ENCODE measurements at regions not wholly inside any gene's neighbourhood (a gene's known extent, or its start where the extent isn't known, plus 50 kb on each side); places are given as distances from the start of the nearest gene placed in this dataset.

GRCh38 chr18:66083078-66083477 lies 332.3 kb downstream of the CDH7 start:
- intact Hi-C loops (cut with micrococcal nuclease; ENCODE audit: unreplicated experiment): no loop called here
- ChIA-PET POLR2A (ENCODE audit: unreplicated experiment) (no interaction called here), CTCF (no interaction called here)
- TF ChIP-seq EZH2 (IDR thresholded peaks at IDR 0.05; ENCODE audit: low read depth): no peak
- TF ChIP-seq, protein P1, sequence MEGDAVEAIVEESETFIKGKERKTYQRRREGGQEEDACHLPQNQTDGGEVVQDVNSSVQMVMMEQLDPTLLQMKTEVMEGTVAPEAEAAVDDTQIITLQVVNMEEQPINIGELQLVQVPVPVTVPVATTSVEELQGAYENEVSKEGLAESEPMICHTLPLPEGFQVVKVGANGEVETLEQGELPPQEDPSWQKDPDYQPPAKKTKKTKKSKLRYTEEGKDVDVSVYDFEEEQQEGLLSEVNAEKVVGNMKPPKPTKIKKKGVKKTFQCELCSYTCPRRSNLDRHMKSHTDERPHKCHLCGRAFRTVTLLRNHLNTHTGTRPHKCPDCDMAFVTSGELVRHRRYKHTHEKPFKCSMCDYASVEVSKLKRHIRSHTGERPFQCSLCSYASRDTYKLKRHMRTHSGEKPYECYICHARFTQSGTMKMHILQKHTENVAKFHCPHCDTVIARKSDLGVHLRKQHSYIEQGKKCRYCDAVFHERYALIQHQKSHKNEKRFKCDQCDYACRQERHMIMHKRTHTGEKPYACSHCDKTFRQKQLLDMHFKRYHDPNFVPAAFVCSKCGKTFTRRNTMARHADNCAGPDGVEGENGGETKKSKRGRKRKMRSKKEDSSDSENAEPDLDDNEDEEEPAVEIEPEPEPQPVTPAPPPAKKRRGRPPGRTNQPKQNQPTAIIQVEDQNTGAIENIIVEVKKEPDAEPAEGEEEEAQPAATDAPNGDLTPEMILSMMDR (conservative IDR thresholded peaks at IDR 0.05): no peak
- Histone ChIP-seq H3K79me2 (ENCODE audit: low read depth) (no peaks in the 10 kb centered on the region), H3K27me3 (ENCODE audit: insufficient read depth, low read depth) (no peaks in the 10 kb centered on the region), H3F3A (ENCODE audit: insufficient read depth, low read depth) (no peaks in the 10 kb centered on the region), H3K4me1 (replicated peaks; ENCODE audit: insufficient read depth) (no peaks in the 10 kb centered on the region), H3K4me2 (no peak overlapping the region), H3K27ac (no peak overlapping the region), H4K20me1 (ENCODE audit: insufficient read depth) (no peaks in the 10 kb centered on the region), H2AFZ (no peak overlapping the region), H3K36me3 (ENCODE audit: low read depth) (no peaks in the 10 kb centered on the region), H3K4me3 (no peak overlapping the region), H3K9me3 (ENCODE audit: insufficient read depth, low read depth) (no peaks in the 10 kb centered on the region), H3K9me2 (ENCODE audit: insufficient read depth) (no peaks in the 10 kb centered on the region)
- no TSS peak for BruUV-seq (replicated peaks)
- DNase-seq: no peak

GRCh38 chr18:66078925-66079800 lies 328.4 kb downstream of the CDH7 start:
- POLR2A ChIA-PET (ENCODE audit: unreplicated experiment): no interaction called here
- TF ChIP-seq, protein P1 (conservative IDR thresholded peaks at IDR 0.05): no peak
- no peak for TF ChIP-seq EZH2 (IDR thresholded peaks at IDR 0.05; ENCODE audit: low read depth)
- no peaks in the 10 kb centered on the region for H3F3A ChIP-seq (ENCODE audit: insufficient read depth, low read depth)
- no peaks in the 10 kb centered on the region for H3K36me3 ChIP-seq (ENCODE audit: low read depth)
- no peak overlapping the region for H2AFZ ChIP-seq
- no peaks in the 10 kb centered on the region for H3K9me2 ChIP-seq (ENCODE audit: insufficient read depth)
- no peak overlapping the region for H3K27ac ChIP-seq
- no TSS peak for BruUV-seq (replicated peaks)
- intact Hi-C loops (cut with micrococcal nuclease; ENCODE audit: unreplicated experiment): no loop called here
- H3K27me3 ChIP-seq (ENCODE audit: insufficient read depth, low read depth): no peaks in the 10 kb centered on the region
- H3K9me3 ChIP-seq (ENCODE audit: insufficient read depth, low read depth): no peaks in the 10 kb centered on the region; the same call in 1 of the 2 replicates
- no peaks in the 10 kb centered on the region for H4K20me1 ChIP-seq (ENCODE audit: insufficient read depth)
- no peaks in the 10 kb centered on the region for H3K79me2 ChIP-seq (ENCODE audit: low read depth)
- no peak for DNase-seq
- CTCF ChIA-PET: no interaction called here
- no peak overlapping the region for H3K4me2 ChIP-seq
- no peak overlapping the region for H3K4me3 ChIP-seq
- H3K4me1 ChIP-seq (replicated peaks; ENCODE audit: insufficient read depth): no peaks in the 10 kb centered on the region

DNA sequence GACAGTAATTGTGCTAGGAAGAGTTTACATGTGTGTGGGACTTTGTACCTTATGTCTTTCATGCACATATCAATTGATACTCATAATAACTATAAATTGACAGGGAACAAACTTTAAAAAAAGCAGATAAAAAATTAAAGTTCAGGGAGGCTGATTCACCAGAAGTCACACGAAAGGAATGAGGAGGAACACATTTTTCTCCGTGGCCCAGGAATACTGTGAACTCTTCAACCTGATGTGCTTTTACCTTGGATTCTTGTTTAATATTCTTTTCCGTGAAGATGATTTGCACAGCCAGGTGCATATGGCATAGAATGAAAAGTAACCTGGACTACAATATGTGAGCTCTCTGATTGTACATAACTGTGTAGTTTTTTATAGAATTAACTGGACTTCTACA lies 326.3 kb downstream of the CDH7 start:
- DNase-seq: no peak
- no peaks in the 10 kb centered on the region for H3K9me2 ChIP-seq (ENCODE audit: insufficient read depth)
- TF ChIP-seq, protein P1 (conservative IDR thresholded peaks at IDR 0.05): no peak
- no peak for TF ChIP-seq EZH2 (IDR thresholded peaks at IDR 0.05; ENCODE audit: low read depth)
- H4K20me1 ChIP-seq (ENCODE audit: insufficient read depth): no peaks in the 10 kb centered on the region
- H3F3A ChIP-seq (ENCODE audit: insufficient read depth, low read depth): no peaks in the 10 kb centered on the region
- no peak overlapping the region for H3K4me3 ChIP-seq
- ChIA-PET CTCF (no interaction called here), POLR2A (ENCODE audit: unreplicated experiment) (no interaction called here)
- H2AFZ ChIP-seq: peak overlapping the region; percentile 29; the same call in 1 of the 2 replicates
- no peaks in the 10 kb centered on the region for H3K27me3 ChIP-seq (ENCODE audit: insufficient read depth, low read depth)
- H3K4me1 ChIP-seq (replicated peaks; ENCODE audit: insufficient read depth): no peaks in the 10 kb centered on the region
- H3K4me2 ChIP-seq: no peak overlapping the region
- H3K9me3 ChIP-seq (ENCODE audit: insufficient read depth, low read depth): no peaks in the 10 kb centered on the region; the same call in 1 of the 2 replicates
- H3K79me2 ChIP-seq (ENCODE audit: low read depth): no peaks in the 10 kb centered on the region
- intact Hi-C loops (cut with micrococcal nuclease; ENCODE audit: unreplicated experiment): no loop called here
- no TSS peak for BruUV-seq (replicated peaks)
- H3K36me3 ChIP-seq (ENCODE audit: low read depth): no peaks in the 10 kb centered on the region
- H3K27ac ChIP-seq: no peak overlapping the region

Measured in PC-9 (cell line).